Loucy (cell line): ENCODE measurements at regions not wholly inside any gene's neighbourhood (a gene's known extent, or its start where the extent isn't known, plus 50 kb on each side); places are given as distances from the start of the nearest gene placed in this dataset.

Experiments used
- H2AFZ ChIP-seq: fragments of 200-600 bp; sonication (generic); 2 replicates; pipeline ENCODE4 v1.6.0; 2016; ENCODE audit warnings: antibody characterized with exemption, mild to moderate bottlenecking, low read length, moderate library complexity
- H3F3A ChIP-seq: fragments of 200-600 bp; 2 replicates; pipeline ENCODE4 v1.6.0; 2016; ENCODE audit warnings: antibody characterized with exemption, low read depth, mild to moderate bottlenecking
- H3K27me3 ChIP-seq: fragments of 200-600 bp; sonication (generic); 2 replicates; pipeline ENCODE4 v1.6.1; 2014; ENCODE audit warnings: low read length, mild to moderate bottlenecking; ENCODE audit not compliant: insufficient read depth, poor library complexity, severe bottlenecking
- H3K36me3 ChIP-seq: fragments of 200-600 bp; sonication (generic); 2 replicates; pipeline ENCODE4 v1.6.1; 2016; ENCODE audit warnings: low read length; ENCODE audit not compliant: insufficient read depth
- H3K4me1 ChIP-seq: fragments of 200-600 bp; sonication (generic); 2 replicates; pipeline ENCODE4 v1.5.1; 2014; ENCODE audit warnings: low read length, mild to moderate bottlenecking; ENCODE audit not compliant: insufficient read depth, poor library complexity, severe bottlenecking
- H3K4me2 ChIP-seq: fragments of 200-600 bp; sonication (generic); 2 replicates; pipeline ENCODE4 v1.6.0; 2014; ENCODE audit warnings: antibody characterized with exemption, low read length, low read depth, mild to moderate bottlenecking; ENCODE audit not compliant: poor library complexity, severe bottlenecking
- H3K4me3 ChIP-seq: fragments of 200-600 bp; sonication (generic); 2 replicates; pipeline ENCODE4 v1.5.1; 2014; ENCODE audit warnings: low read length, mild to moderate bottlenecking, mixed read lengths; ENCODE audit not compliant: poor library complexity, severe bottlenecking
- H3K79me2 ChIP-seq: fragments of 200-600 bp; sonication (generic); 2 replicates; pipeline ENCODE4 v1.6.1; 2014; ENCODE audit warnings: low read length; ENCODE audit not compliant: insufficient read depth
- H3K9ac ChIP-seq: fragments of 200-600 bp; sonication (generic); 2 replicates; pipeline ENCODE4 v1.6.0; 2014; ENCODE audit warnings: mild to moderate bottlenecking, low read depth, low read length, moderate library complexity; ENCODE audit not compliant: poor library complexity, severe bottlenecking
- H3K9me2 ChIP-seq: fragments of 200-600 bp; sonication (generic); replicated peaks from 2 replicates; pipeline ENCODE4 v1.6.1; 2016; ENCODE audit warnings: low read depth, low read length, mixed read lengths
- H3K9me3 ChIP-seq: fragments of 200-600 bp; sonication (generic); 2 replicates; pipeline ENCODE4 v1.6.1; 2014; ENCODE audit warnings: mild to moderate bottlenecking, antibody characterized with exemption, low read length, low read depth; ENCODE audit not compliant: insufficient read depth
- H4K20me1 ChIP-seq: fragments of 200-600 bp; sonication (generic); 2 replicates; pipeline ENCODE4 v1.6.0; 2014; ENCODE audit warnings: antibody characterized with exemption, low read length, mild to moderate bottlenecking; ENCODE audit not compliant: insufficient read depth, poor library complexity, severe bottlenecking
- CTCF ChIP-seq: fragments of 200-600 bp; sonication (generic); conservative IDR thresholded peaks from 2 replicates; pipeline ENCODE4 v1.5.1; 2014; ENCODE audit warnings: mild to moderate bottlenecking, antibody characterized with exemption, low read length
- EZH2phosphoT487 ChIP-seq: fragments of 200-600 bp; IDR thresholded peaks from 2 replicates; pipeline ENCODE4 v1.6.1; 2018; ENCODE audit warnings: antibody characterized with exemption, mild to moderate bottlenecking, moderate library complexity, borderline replicate concordance

- Histone ChIP-seq H3K4me1 (no peaks in the 10 kb centered on the region), H3K4me2 (no peak overlapping the region), H3F3A (no peaks in the 10 kb centered on the region), H3K79me2 (no peaks in the 10 kb centered on the region), H3K9me3 (no peaks in the 10 kb centered on the region), H3K9ac (no peak overlapping the region), H3K36me3 (no peaks in the 10 kb centered on the region), H4K20me1 (no peaks in the 10 kb centered on the region), H3K27me3 (no peaks in the 10 kb centered on the region), H3K4me3 (no peak overlapping the region), H2AFZ (no peak overlapping the region), H3K9me2 (no peaks in the 10 kb centered on the region)
- TF ChIP-seq EZH2phosphoT487 (no peak), CTCF (no peak)
Measured at GRCh38 chr1:14340002-14340785, 258.3 kb upstream of the KAZN start.

DNA sequence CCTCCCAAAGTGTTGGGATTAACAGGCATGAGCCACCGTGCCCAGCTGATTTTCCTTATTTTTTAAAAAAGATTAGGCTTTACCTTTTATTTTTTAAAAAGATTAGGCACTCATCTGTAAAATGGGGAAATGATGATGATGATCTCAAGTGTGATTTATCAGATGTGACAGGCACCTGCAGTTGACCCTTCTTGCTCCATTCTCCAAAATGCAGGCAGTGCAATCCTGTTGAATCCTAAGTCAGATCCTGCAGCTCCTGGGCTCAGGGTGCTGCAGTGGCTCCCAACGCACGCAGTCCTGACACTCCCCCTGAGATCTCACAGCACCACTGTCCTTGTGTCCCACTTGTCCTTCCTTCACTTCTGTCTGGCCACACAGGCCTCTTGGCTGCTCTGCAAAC is 257.3 kb upstream of the KAZN start:
- TF ChIP-seq CTCF (no peak), EZH2phosphoT487 (no peak)
- Histone ChIP-seq H3K27me3 (no peaks in the 10 kb centered on the region), H3K4me1 (no peaks in the 10 kb centered on the region), H3K9me2 (no peaks in the 10 kb centered on the region), H2AFZ (no peak overlapping the region), H4K20me1 (no peaks in the 10 kb centered on the region), H3K4me2 (no peak overlapping the region), H3K9me3 (no peaks in the 10 kb centered on the region), H3K79me2 (no peaks in the 10 kb centered on the region), H3F3A (no peaks in the 10 kb centered on the region), H3K4me3 (no peak overlapping the region), H3K36me3 (no peaks in the 10 kb centered on the region), H3K9ac (no peak overlapping the region)

DNA sequence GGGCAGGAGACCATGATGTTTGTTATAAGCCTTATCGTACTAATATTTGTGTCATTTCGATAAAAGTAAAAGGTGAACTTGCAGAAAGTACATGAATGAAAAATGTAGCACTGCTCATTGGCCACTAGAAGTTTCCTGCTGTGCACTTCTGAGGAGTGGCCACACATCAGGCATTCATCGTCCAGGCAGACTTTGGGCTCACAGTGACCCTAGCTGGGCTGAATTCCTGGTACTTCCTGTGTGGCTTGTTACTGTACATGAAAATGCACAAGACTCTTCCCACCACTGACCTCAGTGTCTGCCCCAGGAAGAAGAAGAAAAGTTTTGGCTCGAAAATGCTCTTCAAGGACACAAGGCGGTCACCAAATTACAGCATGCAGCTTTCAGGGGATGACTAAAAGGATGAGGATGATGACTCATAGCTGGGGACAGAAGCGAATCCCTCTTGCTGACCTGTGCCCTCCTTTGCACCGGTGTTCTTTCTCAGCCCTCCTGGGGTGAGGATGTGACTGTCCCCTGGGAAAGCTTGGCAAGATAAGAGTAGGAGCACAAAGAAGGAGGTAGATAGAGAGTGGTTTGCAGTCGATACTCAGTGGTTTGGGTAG is 252.4 kb upstream of the KAZN start:
- Histone ChIP-seq H3K9me3 (no peaks in the 10 kb centered on the region; the same call in 1 of the 2 replicates), H3K4me2 (no peak overlapping the region), H4K20me1 (no peaks in the 10 kb centered on the region), H3K27me3 (no peaks in the 10 kb centered on the region), H2AFZ (no peak overlapping the region), H3F3A (no peaks in the 10 kb centered on the region), H3K4me3 (no peak overlapping the region), H3K36me3 (no peaks in the 10 kb centered on the region), H3K9ac (no peak overlapping the region), H3K4me1 (no peaks in the 10 kb centered on the region), H3K79me2 (no peaks in the 10 kb centered on the region), H3K9me2 (no peaks in the 10 kb centered on the region)
- TF ChIP-seq EZH2phosphoT487 (no peak), CTCF (no peak)
